Endothelial cell of umbilical vein (primary cell): ENCODE measurements at regions not wholly inside any gene's neighbourhood (a gene's known extent, or its start where the extent isn't known, plus 50 kb on each side); places are given as distances from the start of the nearest gene placed in this dataset.

Experiments
- BruUV-seq: library from RNA; stranded (reverse); fragments of 400-500 nt; replicated peaks from 2 replicates; lab custom pipeline; 2021; lab: Mats Ljungman, UMichigan
- CTCF ChIA-PET: fragments of 300-600, 350-600 bp; sonication (Branson Sonifier 250); formaldehyde crosslinking; loops from one replicate; lab custom pipeline; 2021; ENCODE audit warnings: antibody characterized with exemption, inconsistent platforms; lab: Charles Lee
- POLR2A ChIA-PET: fragments of 300-600, 350-600 bp; sonication (Branson Sonifier 250); formaldehyde crosslinking; loops from one replicate; lab custom pipeline; 2021; ENCODE audit warnings: antibody characterized with exemption, inconsistent platforms; lab: Charles Lee
- DNase-seq: peaks from one replicate; pipeline ENCODE4 v3.0.0-alpha.2; 2011; ENCODE audit warnings: low read depth, low spot score
- FAIRE-seq: peaks from 2 replicates; lab custom pipeline; 2011; peaks lifted over from hg19 to GRCh38; lab: Jason Lieb, UNC
- H2AFZ ChIP-seq: 2 replicates; pipeline ENCODE4 v1.6.0; 2012; ENCODE audit warnings: low read depth, low read length, control low read depth, inconsistent platforms
- H3K27ac ChIP-seq: 2 replicates; pipeline ENCODE4 v1.5.1; 2011; ENCODE audit warnings: low read depth, mild to moderate bottlenecking, control low read depth, low read length, moderate library complexity; ENCODE audit not compliant: insufficient read depth
- H3K27me3 ChIP-seq, 2 experiments: 2 replicates each; pipeline versions ENCODE4 v1.6.0 to v1.6.1; 2011; ENCODE audit warnings: low read length in 2 of 2, mixed read lengths in 1 of 2; ENCODE audit not compliant: control insufficient read depth in 2 of 2, insufficient read depth in 2 of 2
- H3K36me3 ChIP-seq, 2 experiments: 2 replicates in 1 of 2; 3 replicates in 1 of 2; pipeline ENCODE4 v1.5.1; 2011; ENCODE audit warnings: low read length in 2 of 2, mild to moderate bottlenecking in 1 of 2, moderate library complexity in 1 of 2; ENCODE audit not compliant: control insufficient read depth in 2 of 2, insufficient read depth in 2 of 2; ENCODE audit errors: extremely low read depth in 1 of 2
- H3K4me1 ChIP-seq: 3 replicates; pipeline ENCODE4 v1.5.1; 2011; ENCODE audit warnings: mild to moderate bottlenecking, low read length; ENCODE audit not compliant: control insufficient read depth, insufficient read depth; ENCODE audit errors: extremely low read depth
- H3K4me2 ChIP-seq: 2 replicates; pipeline ENCODE4 v1.6.1; 2011; ENCODE audit warnings: low read length, control low read depth, mixed read lengths; ENCODE audit not compliant: insufficient read depth
- H3K4me3 ChIP-seq, 3 experiments: fragments of 200-600 bp in 1 of 3; sonication (generic), shearing (Covaris generic) in 1 of 3; replicated peaks in 1 of 3; 2 replicates each; pipeline ENCODE4 v1.5.1; 2011 to 2016; ENCODE audit warnings: control low read depth in 3 of 3, low read length in 3 of 3, mild to moderate bottlenecking in 2 of 3, inconsistent platforms in 1 of 3, low read depth in 1 of 3, moderate library complexity in 1 of 3; ENCODE audit not compliant: insufficient read depth in 1 of 3
- H3K79me2 ChIP-seq: 2 replicates; pipeline ENCODE4 v1.6.0; 2012; ENCODE audit warnings: low read length, inconsistent platforms; ENCODE audit not compliant: control insufficient read depth, insufficient read depth
- H3K9ac ChIP-seq: replicated peaks from 2 replicates; pipeline ENCODE3; 2011; ENCODE audit warnings: low read length, control low read depth; ENCODE audit not compliant: insufficient read depth; ENCODE audit errors: extremely low read depth
- H3K9me1 ChIP-seq: replicated peaks from 3 replicates; pipeline ENCODE4 v1.6.0; 2011; ENCODE audit warnings: mild to moderate bottlenecking, low read length; ENCODE audit not compliant: control insufficient read depth, insufficient read depth; ENCODE audit errors: extremely low read depth
- H3K9me3 ChIP-seq: replicated peaks from 2 replicates; pipeline ENCODE4 v1.5.1; 2012; ENCODE audit warnings: low read length, inconsistent platforms; ENCODE audit not compliant: control insufficient read depth, insufficient read depth
- H4K20me1 ChIP-seq: replicated peaks from 2 replicates; pipeline ENCODE3; 2011; ENCODE audit warnings: mild to moderate bottlenecking, low read length; ENCODE audit not compliant: control insufficient read depth, insufficient read depth; ENCODE audit errors: extremely low read depth
- EZH2 ChIP-seq: IDR thresholded peaks from 2 replicates; pipeline ENCODE4 v1.6.1; 2012; ENCODE audit warnings: borderline replicate concordance, low read depth, mild to moderate bottlenecking, moderate library complexity, low read length, inconsistent platforms; ENCODE audit not compliant: severe bottlenecking
- FOS ChIP-seq: IDR thresholded peaks from 2 replicates; pipeline ENCODE4 v1.6.1; 2011; ENCODE audit warnings: mild to moderate bottlenecking, low read length, moderate library complexity, borderline replicate concordance; ENCODE audit not compliant: insufficient read depth
- GATA2 ChIP-seq: IDR thresholded peaks from 2 replicates; pipeline ENCODE4 v1.7.0; 2011; ENCODE audit warnings: low read depth, mild to moderate bottlenecking, moderate library complexity, mixed read lengths, low read length; ENCODE audit not compliant: insufficient read length, insufficient read depth
- JUN ChIP-seq: IDR thresholded peaks from 2 replicates; pipeline ENCODE4 v1.6.1; 2011; ENCODE audit warnings: borderline replicate concordance, low read depth; ENCODE audit not compliant: insufficient read length, insufficient read depth
- MYC ChIP-seq: IDR thresholded peaks from one replicate; pipeline ENCODE4 v1.6.1; 2011; ENCODE audit warnings: mild to moderate bottlenecking, low read depth, low read length
- POLR2A ChIP-seq: IDR thresholded peaks from 2 replicates; pipeline ENCODE4 v1.6.1; 2012; ENCODE audit warnings: low read depth, mild to moderate bottlenecking, control low read depth, low read length
- POLR2AphosphoS5 ChIP-seq: IDR thresholded peaks from 2 replicates; pipeline ENCODE4 v1.6.1; 2012; ENCODE audit warnings: low read depth, mild to moderate bottlenecking, control low read depth, low read length, moderate library complexity; ENCODE audit not compliant: insufficient read depth
- dilution Hi-C: fragments of 300-500 bp; cut with MboI; formaldehyde crosslinking; loops from one replicate; pipeline ENCODE4 v1.15.0; 2019; ENCODE audit warnings: low sequenced_read_pairs; ENCODE audit not compliant: extremely low pct_ligation_motif_present
- intact Hi-C: fragments of 100-400 bp; cut with micrococcal nuclease; formaldehyde crosslinking; loops from one replicate; pipeline ENCODE4 v1.10.0; 2022
- TF ChIP-seq, protein P1 (sequence below): IDR thresholded peaks from 2 replicates; pipeline ENCODE4 v1.6.1; 2011; ENCODE audit not compliant: insufficient read depth, insufficient read length
- TF ChIP-seq, protein P2 (sequence below), 2 donors: IDR thresholded peaks; 1 replicate in 1 of 2; 2 replicates in 1 of 2; pipeline ENCODE4 v1.5.1; 2011; ENCODE audit warnings: low read length in 2 of 2, mild to moderate bottlenecking in 2 of 2, moderate library complexity in 2 of 2, control low read depth in 1 of 2, inconsistent platforms in 1 of 2, low read depth in 1 of 2; ENCODE audit not compliant: insufficient read depth in 1 of 2; ENCODE audit errors: extremely low read depth in 1 of 2

GRCh38 chr15:70241561-70242320 lies 144.0 kb upstream of the TLE3 start:
- H4K20me1 ChIP-seq, result no peaks in the 10 kb centered on the region

DNA sequence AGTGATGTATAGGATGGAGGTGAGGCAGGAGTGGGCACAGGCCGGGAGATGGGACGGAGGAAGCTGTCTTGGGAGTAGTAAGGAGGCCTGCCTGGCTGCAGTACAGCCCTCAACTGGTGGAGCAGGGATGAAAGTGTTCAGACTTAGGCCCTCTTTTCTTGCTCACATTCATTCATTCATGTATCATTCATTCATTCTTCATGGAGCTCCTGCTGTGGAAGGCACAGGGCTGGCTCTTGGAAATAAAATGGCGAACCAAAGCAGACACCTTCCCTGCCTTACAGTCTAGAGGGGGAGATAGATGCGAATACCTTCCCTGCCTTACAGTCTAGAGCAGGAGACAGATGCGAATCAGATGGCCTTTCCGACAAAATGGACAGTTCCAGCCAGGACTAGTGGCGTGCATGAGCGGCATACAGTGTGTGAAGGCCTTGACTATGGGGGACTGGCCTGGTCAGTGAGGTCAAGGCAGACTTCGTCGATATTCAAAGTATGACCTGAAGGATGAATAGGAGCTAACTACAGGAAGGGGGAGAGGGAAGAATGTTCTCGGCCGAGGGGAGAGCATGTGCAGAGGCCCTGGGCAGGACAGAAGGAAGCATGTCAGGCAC lies 143.2 kb upstream of the TLE3 start:
- intact Hi-C loops, result no loop called here
- ChIA-PET POLR2A (no interaction called here), CTCF (no interaction called here)
- H3K4me3 ChIP-seq, result no peak overlapping the region
- no peak for TF ChIP-seq MYC
- no peak for TF ChIP-seq EZH2
- TF ChIP-seq JUN, result no peak
- TF ChIP-seq, protein P1, sequence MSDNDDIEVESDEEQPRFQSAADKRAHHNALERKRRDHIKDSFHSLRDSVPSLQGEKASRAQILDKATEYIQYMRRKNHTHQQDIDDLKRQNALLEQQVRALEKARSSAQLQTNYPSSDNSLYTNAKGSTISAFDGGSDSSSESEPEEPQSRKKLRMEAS, result no peak
- TF ChIP-seq POLR2AphosphoS5, result no peak
- TF ChIP-seq POLR2A, result no peak
- no peak for TF ChIP-seq FOS
- TF ChIP-seq GATA2, result no peak
- TF ChIP-seq, protein P2, sequence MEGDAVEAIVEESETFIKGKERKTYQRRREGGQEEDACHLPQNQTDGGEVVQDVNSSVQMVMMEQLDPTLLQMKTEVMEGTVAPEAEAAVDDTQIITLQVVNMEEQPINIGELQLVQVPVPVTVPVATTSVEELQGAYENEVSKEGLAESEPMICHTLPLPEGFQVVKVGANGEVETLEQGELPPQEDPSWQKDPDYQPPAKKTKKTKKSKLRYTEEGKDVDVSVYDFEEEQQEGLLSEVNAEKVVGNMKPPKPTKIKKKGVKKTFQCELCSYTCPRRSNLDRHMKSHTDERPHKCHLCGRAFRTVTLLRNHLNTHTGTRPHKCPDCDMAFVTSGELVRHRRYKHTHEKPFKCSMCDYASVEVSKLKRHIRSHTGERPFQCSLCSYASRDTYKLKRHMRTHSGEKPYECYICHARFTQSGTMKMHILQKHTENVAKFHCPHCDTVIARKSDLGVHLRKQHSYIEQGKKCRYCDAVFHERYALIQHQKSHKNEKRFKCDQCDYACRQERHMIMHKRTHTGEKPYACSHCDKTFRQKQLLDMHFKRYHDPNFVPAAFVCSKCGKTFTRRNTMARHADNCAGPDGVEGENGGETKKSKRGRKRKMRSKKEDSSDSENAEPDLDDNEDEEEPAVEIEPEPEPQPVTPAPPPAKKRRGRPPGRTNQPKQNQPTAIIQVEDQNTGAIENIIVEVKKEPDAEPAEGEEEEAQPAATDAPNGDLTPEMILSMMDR (IDR thresholded peaks at IDR 0.05; ENCODE audit: extremely low read depth in 1 of 2, insufficient read depth in 1 of 2, low read depth in 1 of 2, low read length in 2 of 2), result no peak
- no peaks in the 10 kb centered on the region for H3K9me1 ChIP-seq
- no peak overlapping the region for H3K9ac ChIP-seq
- DNase-seq, result no peak
- H3K4me1 ChIP-seq, result no peaks in the 10 kb centered on the region
- no peaks in the 10 kb centered on the region for H3K36me3 ChIP-seq
- H3K79me2 ChIP-seq, result no peaks in the 10 kb centered on the region
- dilution Hi-C loops, result no loop called here
- BruUV-seq, result no TSS peak
- H3K27ac ChIP-seq, result no peak overlapping the region
- H3K27me3 ChIP-seq, result peaks cover 0 to 2% of the 10 kb centered on the region in 2 experiments
- no peak for FAIRE-seq
- H2AFZ ChIP-seq, result no peak overlapping the region
- no peaks in the 10 kb centered on the region for H3K9me3 ChIP-seq
- H4K20me1 ChIP-seq, result no peaks in the 10 kb centered on the region
- no peak overlapping the region for H3K4me2 ChIP-seq

More at GRCh38 chr15:70241561-70242320, 144.0 kb upstream of the TLE3 start:
- H3K79me2 ChIP-seq, result no peaks in the 10 kb centered on the region
- H3K27ac ChIP-seq, result no peak overlapping the region
- DNase-seq (no peak), FAIRE-seq (no peak)
- no peak overlapping the region for H3K9ac ChIP-seq
- H2AFZ ChIP-seq, result no peak overlapping the region
- H3K9me3 ChIP-seq, result no peaks in the 10 kb centered on the region
- no peaks in the 10 kb centered on the region for H3K9me1 ChIP-seq
- TF ChIP-seq JUN, result no peak
- TF ChIP-seq, protein P1, result no peak
- no peak for TF ChIP-seq EZH2
- TF ChIP-seq FOS, result no peak
- no peak for TF ChIP-seq POLR2A
- no peak overlapping the region for H3K4me3 ChIP-seq
- BruUV-seq, result no TSS peak
- no peaks in the 10 kb centered on the region for H3K4me1 ChIP-seq
- dilution Hi-C loops (no loop called here), intact Hi-C loops (no loop called here)
- no peak overlapping the region for H3K4me2 ChIP-seq
- no peaks in the 10 kb centered on the region for H3K36me3 ChIP-seq
- CTCF ChIA-PET, result no interaction called here
- peaks cover 0 to 2% of the 10 kb centered on the region in 2 experiments for H3K27me3 ChIP-seq
- POLR2A ChIA-PET, result no interaction called here
